ENCODE measurements at regions not wholly inside any gene's neighbourhood (a gene's known extent, or its start where the extent isn't known, plus 50 kb on each side); places are given as distances from the start of the nearest gene placed in this dataset.

GRCh38 chr2:2573205-2573604 lies 242.1 kb upstream of the MYT1L start:
- H3K27ac Mint-ChIP-seq (ENCODE audit: unreplicated experiment): no peak overlapping the region
- TF ChIP-seq, protein P1, sequence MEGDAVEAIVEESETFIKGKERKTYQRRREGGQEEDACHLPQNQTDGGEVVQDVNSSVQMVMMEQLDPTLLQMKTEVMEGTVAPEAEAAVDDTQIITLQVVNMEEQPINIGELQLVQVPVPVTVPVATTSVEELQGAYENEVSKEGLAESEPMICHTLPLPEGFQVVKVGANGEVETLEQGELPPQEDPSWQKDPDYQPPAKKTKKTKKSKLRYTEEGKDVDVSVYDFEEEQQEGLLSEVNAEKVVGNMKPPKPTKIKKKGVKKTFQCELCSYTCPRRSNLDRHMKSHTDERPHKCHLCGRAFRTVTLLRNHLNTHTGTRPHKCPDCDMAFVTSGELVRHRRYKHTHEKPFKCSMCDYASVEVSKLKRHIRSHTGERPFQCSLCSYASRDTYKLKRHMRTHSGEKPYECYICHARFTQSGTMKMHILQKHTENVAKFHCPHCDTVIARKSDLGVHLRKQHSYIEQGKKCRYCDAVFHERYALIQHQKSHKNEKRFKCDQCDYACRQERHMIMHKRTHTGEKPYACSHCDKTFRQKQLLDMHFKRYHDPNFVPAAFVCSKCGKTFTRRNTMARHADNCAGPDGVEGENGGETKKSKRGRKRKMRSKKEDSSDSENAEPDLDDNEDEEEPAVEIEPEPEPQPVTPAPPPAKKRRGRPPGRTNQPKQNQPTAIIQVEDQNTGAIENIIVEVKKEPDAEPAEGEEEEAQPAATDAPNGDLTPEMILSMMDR (IDR thresholded peaks at IDR 0.05): no peak
- no peaks in the 10 kb centered on the region for H3K9me3 Mint-ChIP-seq (ENCODE audit: low read depth)
- no peak overlapping the region for H3K4me3 Mint-ChIP-seq (ENCODE audit: unreplicated experiment)
- no peaks in the 10 kb centered on the region for H3K4me1 Mint-ChIP-seq (ENCODE audit: low read depth)
- peaks cover 6% of the 10 kb centered on the region for H3K27me3 Mint-ChIP-seq (ENCODE audit: low read depth)
- no peaks in the 10 kb centered on the region for H3K36me3 Mint-ChIP-seq (ENCODE audit: low read depth)
- no peak for DNase-seq (ENCODE audit: low spot score)

DNA sequence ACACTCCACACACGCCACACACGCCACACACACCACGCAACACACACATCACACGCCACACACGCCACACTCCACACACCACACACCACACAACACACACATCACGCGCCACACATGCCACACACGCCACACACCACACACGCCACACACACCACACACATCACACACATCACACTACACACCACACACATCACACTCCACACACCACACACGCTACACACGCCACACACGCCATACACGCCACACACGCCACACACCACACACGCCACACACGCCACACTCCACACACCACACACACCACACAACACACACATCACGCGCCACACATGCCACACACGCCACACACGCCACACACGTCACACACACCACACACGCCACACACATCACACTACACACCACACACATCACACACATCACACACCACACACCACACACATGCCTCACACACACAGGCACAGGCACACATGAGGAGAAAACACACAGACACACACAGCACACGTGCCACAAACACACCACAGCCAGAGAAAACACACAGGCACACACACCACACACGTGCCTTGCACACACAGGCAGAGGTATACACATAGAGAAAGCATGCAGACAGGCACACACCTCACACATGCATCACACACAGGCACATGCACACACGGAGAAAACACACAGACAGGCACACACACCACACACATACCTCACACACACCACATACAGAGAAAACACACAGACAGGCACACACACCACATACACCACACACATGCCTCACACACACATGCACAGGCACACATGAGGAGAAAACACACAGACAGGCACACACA lies 241.5 kb upstream of the MYT1L start:
- TF ChIP-seq, protein P1 (IDR thresholded peaks at IDR 0.05): no peak
- Mint-ChIP-seq H3K4me1 (ENCODE audit: low read depth) (no peaks in the 10 kb centered on the region), H3K27me3 (ENCODE audit: low read depth) (peaks cover 4% of the 10 kb centered on the region), H3K27ac (ENCODE audit: unreplicated experiment) (no peak overlapping the region), H3K36me3 (ENCODE audit: low read depth) (no peaks in the 10 kb centered on the region), H3K4me3 (ENCODE audit: unreplicated experiment) (no peak overlapping the region), H3K9me3 (ENCODE audit: low read depth) (no peaks in the 10 kb centered on the region)
- no peak for DNase-seq (ENCODE audit: low spot score)

DNA sequence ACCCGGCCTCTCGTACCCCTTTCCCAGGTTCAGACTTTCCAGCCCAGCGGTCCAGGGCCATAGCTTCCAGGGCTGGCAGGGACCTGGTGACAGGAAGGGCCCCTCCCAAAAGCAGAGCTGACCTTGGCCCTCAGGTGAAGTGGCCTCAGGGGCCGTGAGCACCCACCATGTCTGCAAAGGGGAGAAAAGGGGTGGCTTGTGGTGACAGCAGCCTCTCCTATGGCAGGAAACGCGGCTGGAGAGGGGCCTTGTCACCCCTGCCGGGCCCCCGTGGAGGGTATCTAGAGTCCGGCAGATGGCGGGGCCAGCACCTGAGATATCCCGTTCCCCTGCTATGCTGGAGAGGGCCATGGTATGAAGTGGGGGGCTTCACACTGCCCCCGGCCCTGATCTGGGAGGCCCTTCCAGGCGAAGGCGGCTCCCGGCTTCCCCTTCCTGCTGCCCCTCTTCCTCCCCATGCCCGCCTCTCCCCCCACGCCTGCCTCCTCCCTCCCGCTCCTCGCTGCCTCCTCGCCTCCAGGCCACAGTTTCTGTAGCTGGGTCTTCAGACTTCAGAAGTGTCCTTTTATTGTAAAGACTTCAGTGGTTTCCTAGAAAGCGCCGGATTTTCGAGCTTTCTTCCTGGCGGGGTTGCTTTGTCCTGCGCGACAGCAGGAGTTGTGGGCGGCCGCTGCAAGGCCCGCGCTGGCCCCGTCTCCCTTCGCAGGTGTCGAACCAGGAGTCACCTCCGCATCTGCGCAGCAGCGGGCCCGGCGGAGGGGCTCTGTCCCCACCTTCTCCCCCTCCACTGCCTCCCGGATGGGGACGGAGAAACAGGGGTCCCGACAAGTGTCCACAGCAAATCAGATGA lies 240.5 kb upstream of the MYT1L start:
- H3K9me3 Mint-ChIP-seq (ENCODE audit: low read depth): no peaks in the 10 kb centered on the region
- H3K4me3 Mint-ChIP-seq (ENCODE audit: unreplicated experiment): no peak overlapping the region
- no peaks in the 10 kb centered on the region for H3K4me1 Mint-ChIP-seq (ENCODE audit: low read depth)
- H3K27ac Mint-ChIP-seq (ENCODE audit: unreplicated experiment): no peak overlapping the region
- H3K27me3 Mint-ChIP-seq (ENCODE audit: low read depth): peaks cover 2% of the 10 kb centered on the region
- TF ChIP-seq, protein P1 (IDR thresholded peaks at IDR 0.05): no peak
- DNase-seq (ENCODE audit: low spot score): no peak
- no peaks in the 10 kb centered on the region for H3K36me3 Mint-ChIP-seq (ENCODE audit: low read depth)

- Mint-ChIP-seq H3K4me1 (ENCODE audit: low read depth) (no peaks in the 10 kb centered on the region), H3K9me3 (ENCODE audit: low read depth) (no peaks in the 10 kb centered on the region), H3K27me3 (ENCODE audit: low read depth) (peaks cover 2% of the 10 kb centered on the region), H3K36me3 (ENCODE audit: low read depth) (no peaks in the 10 kb centered on the region), H3K27ac (ENCODE audit: unreplicated experiment) (no peak overlapping the region), H3K4me3 (ENCODE audit: unreplicated experiment) (no peak overlapping the region)
- TF ChIP-seq, protein P1 (IDR thresholded peaks at IDR 0.05): no peak
- no peak for DNase-seq (ENCODE audit: low spot score)
Measured at GRCh38 chr2:2570871-2571270, 239.8 kb upstream of the MYT1L start.

DNA sequence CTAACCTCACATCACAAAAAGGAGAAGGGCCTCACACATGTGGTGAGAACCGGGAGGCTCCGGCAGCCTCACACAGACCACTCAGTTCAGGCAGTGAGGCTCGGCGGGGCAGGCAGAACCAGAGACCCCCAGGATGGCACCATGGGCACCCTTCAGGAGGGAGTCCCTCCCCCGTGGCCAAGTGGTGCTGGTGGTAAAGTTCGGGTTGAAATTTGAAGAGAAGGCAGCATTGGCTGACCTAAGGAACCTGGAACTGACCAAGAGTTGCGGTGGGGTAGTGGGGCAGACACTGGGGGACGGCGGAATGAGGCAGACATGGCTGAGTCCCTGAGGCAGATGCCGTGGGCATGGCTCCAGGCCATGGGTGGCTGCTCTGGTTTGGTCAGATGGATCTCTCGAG lies 239.3 kb upstream of the MYT1L start:
- Mint-ChIP-seq H3K4me1 (ENCODE audit: low read depth) (no peaks in the 10 kb centered on the region), H3K27me3 (ENCODE audit: low read depth) (peaks cover 2% of the 10 kb centered on the region), H3K9me3 (ENCODE audit: low read depth) (no peaks in the 10 kb centered on the region), H3K4me3 (ENCODE audit: unreplicated experiment) (no peak overlapping the region), H3K36me3 (ENCODE audit: low read depth) (no peaks in the 10 kb centered on the region), H3K27ac (ENCODE audit: unreplicated experiment) (no peak overlapping the region)
- TF ChIP-seq, protein P1 (IDR thresholded peaks at IDR 0.05): no peak
- no peak for DNase-seq (ENCODE audit: low spot score)

All from chondrocyte (in vitro differentiated cells).